ENCODE measurements at regions not wholly inside any gene's neighbourhood (a gene's known extent, or its start where the extent isn't known, plus 50 kb on each side); places are given as distances from the start of the nearest gene placed in this dataset.

DNA sequence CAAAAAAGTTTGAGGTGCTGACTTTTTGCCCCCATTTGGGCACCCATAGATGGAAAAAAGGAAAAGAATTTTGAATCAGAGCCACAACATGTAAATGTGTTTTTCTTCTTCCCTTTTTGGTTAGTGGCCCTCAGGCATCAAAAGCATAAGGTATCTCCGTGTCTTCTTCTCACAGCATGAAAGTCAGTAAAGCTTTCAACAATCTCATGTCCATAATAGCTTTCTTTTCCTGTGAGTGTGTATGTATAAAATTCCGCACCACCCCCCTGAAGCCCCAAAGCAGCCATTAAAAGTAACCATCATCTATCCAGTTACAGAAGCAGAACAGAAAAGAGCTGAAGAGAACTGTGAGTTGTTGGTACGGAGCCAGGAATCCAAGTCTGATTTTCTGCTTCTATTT, 1539.7 kb upstream of the ACVR2A start:
- no peak overlapping the region for H3K9ac ChIP-seq (ENCODE audit: extremely low read depth, insufficient read length, low read length)
- H3K27me3 ChIP-seq (ENCODE audit: insufficient read depth, low read length): no peaks in the 10 kb centered on the region
- H3K23me2 ChIP-seq (ENCODE audit: insufficient read length, low read depth, low read length, poor library complexity, severe bottlenecking): no peaks in the 10 kb centered on the region
- H3K9me3 ChIP-seq (ENCODE audit: control insufficient read depth, low read depth, low read length): no peaks in the 10 kb centered on the region
- H3K79me2 ChIP-seq (ENCODE audit: insufficient read depth, low read length): no peaks in the 10 kb centered on the region
- H3K27ac ChIP-seq (ENCODE audit: insufficient read length, low read depth, low read length): no peak overlapping the region
- no peak overlapping the region for H2BK120ac ChIP-seq (ENCODE audit: low read depth, low read length, poor library complexity, severe bottlenecking)
- no peak overlapping the region for H3K18ac ChIP-seq (ENCODE audit: insufficient read length, low read depth, low read length)
- no peak overlapping the region for H3K14ac ChIP-seq (ENCODE audit: insufficient read depth, low read length)
- no peak overlapping the region for H4K5ac ChIP-seq (ENCODE audit: insufficient read length, low read depth, low read length)
- no peak overlapping the region for H2BK20ac ChIP-seq (ENCODE audit: low read depth, low read length, poor library complexity, severe bottlenecking)
- DNase-seq: no peak
- H2BK12ac ChIP-seq (ENCODE audit: insufficient read length, low read depth, low read length): no peak overlapping the region
- no peak overlapping the region for H3K27ac Mint-ChIP-seq
- H3K4me1 ChIP-seq (ENCODE audit: insufficient read depth, low read length): no peaks in the 10 kb centered on the region
- H4K20me1 ChIP-seq (ENCODE audit: control insufficient read depth, insufficient read depth, insufficient read length): no peaks in the 10 kb centered on the region
- no peak overlapping the region for H3T11ph ChIP-seq (ENCODE audit: low read length)
- peaks cover 10 to 28% (median 11%) of the 10 kb centered on the region in 3 experiments for H3K36me3 Mint-ChIP-seq (ENCODE audit: insufficient read depth in 1 of 3, low read depth in 3 of 3)
- H3K4me2 ChIP-seq (ENCODE audit: insufficient read depth, insufficient read length, low read length): no peak overlapping the region
- no peak overlapping the region for H2BK5ac ChIP-seq (ENCODE audit: insufficient read length, low read length)
- no peak overlapping the region for H2AK5ac ChIP-seq (ENCODE audit: insufficient read length, low read length)
- H2BK15ac ChIP-seq (ENCODE audit: low read depth, low read length): no peak overlapping the region
- no peaks in the 10 kb centered on the region for H3K79me1 ChIP-seq (ENCODE audit: insufficient read depth, low read depth, low read length, poor library complexity, severe bottlenecking)
- H3K4ac ChIP-seq (ENCODE audit: low read depth, low read length): no peak overlapping the region
- H3K56ac ChIP-seq (ENCODE audit: insufficient read length, low read depth, low read length): no peak overlapping the region
- no peak overlapping the region for H3K4me3 Mint-ChIP-seq
- H3K4me1 Mint-ChIP-seq: no peaks in the 10 kb centered on the region
- TF ChIP-seq, protein P1, sequence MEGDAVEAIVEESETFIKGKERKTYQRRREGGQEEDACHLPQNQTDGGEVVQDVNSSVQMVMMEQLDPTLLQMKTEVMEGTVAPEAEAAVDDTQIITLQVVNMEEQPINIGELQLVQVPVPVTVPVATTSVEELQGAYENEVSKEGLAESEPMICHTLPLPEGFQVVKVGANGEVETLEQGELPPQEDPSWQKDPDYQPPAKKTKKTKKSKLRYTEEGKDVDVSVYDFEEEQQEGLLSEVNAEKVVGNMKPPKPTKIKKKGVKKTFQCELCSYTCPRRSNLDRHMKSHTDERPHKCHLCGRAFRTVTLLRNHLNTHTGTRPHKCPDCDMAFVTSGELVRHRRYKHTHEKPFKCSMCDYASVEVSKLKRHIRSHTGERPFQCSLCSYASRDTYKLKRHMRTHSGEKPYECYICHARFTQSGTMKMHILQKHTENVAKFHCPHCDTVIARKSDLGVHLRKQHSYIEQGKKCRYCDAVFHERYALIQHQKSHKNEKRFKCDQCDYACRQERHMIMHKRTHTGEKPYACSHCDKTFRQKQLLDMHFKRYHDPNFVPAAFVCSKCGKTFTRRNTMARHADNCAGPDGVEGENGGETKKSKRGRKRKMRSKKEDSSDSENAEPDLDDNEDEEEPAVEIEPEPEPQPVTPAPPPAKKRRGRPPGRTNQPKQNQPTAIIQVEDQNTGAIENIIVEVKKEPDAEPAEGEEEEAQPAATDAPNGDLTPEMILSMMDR (conservative IDR thresholded peaks at IDR 0.05): no peak
- no peak overlapping the region for H3K23ac ChIP-seq (ENCODE audit: insufficient read length, low read depth, low read length)
- no CpG with 5 or more reads among the region's 3 CpGs for WGBS (ENCODE audit: extremely low coverage, insufficient read length, low lambda C conversion rate)
- H4K8ac ChIP-seq (replicated peaks; ENCODE audit: insufficient read length, low read depth, low read length): no peak overlapping the region
- no peak overlapping the region for H2AFZ ChIP-seq (ENCODE audit: low read length)
- H3K9me3 Mint-ChIP-seq: peaks cover 28 to 32% of the 10 kb centered on the region in 2 experiments
- H4K91ac ChIP-seq (ENCODE audit: insufficient read length, low read depth, low read length): no peak overlapping the region
- no peaks in the 10 kb centered on the region for H3K27me3 Mint-ChIP-seq (ENCODE audit: low read depth)
